Natural killer cell treated with Interleukin-12 subunit alpha and Interleukin-12 subunit beta and Interleukin-15 and Interleukin-18, amount 100 ng/mL, for 72 hours (primary cell): ENCODE measurements at regions not wholly inside any gene's neighbourhood (a gene's known extent, or its start where the extent isn't known, plus 50 kb on each side); places are given as distances from the start of the nearest gene placed in this dataset.

Source experiments
- ATAC-seq, 2 donors: fragments of 150-1000 bp; cut with Tn5 transposase in 1 of 2; sonication (Bioruptor Pico), chemical (Tn5 transposase) in 1 of 2; 2 replicates each; pipeline ENCODE4 v1.10.0; 2021
- DNase-seq: peaks from one replicate; pipeline ENCODE4 v3.0.0; 2022; ENCODE audit warnings: low spot score
- H3K27ac Mint-ChIP-seq, 2 donors: 1 replicate in 1 of 2; 2 replicates in 1 of 2; pipeline ENCODE4 v1.8.0; 2022; ENCODE audit warnings: mixed read lengths in 2 of 2, mild to moderate bottlenecking in 1 of 2, moderate library complexity in 1 of 2
- H3K27me3 Mint-ChIP-seq, 2 donors: 1 replicate in 1 of 2; 2 replicates in 1 of 2; pipeline ENCODE4 v1.8.0; 2022; ENCODE audit warnings: mixed read lengths in 2 of 2
- H3K36me3 Mint-ChIP-seq: one replicate; pipeline ENCODE4 v1.8.0; 2022; ENCODE audit warnings: mixed read lengths
- H3K4me1 Mint-ChIP-seq, 2 donors: 1 replicate in 1 of 2; 2 replicates in 1 of 2; pipeline ENCODE4 v1.8.0; 2022; ENCODE audit warnings: low read depth in 2 of 2, mixed read lengths in 2 of 2, mild to moderate bottlenecking in 1 of 2
- H3K4me3 Mint-ChIP-seq: one replicate; pipeline ENCODE4 v1.8.0; 2022; ENCODE audit warnings: mixed read lengths
- H3K9me3 Mint-ChIP-seq: 2 replicates; pipeline ENCODE4 v1.8.0; 2022; ENCODE audit warnings: mixed read lengths

DNA sequence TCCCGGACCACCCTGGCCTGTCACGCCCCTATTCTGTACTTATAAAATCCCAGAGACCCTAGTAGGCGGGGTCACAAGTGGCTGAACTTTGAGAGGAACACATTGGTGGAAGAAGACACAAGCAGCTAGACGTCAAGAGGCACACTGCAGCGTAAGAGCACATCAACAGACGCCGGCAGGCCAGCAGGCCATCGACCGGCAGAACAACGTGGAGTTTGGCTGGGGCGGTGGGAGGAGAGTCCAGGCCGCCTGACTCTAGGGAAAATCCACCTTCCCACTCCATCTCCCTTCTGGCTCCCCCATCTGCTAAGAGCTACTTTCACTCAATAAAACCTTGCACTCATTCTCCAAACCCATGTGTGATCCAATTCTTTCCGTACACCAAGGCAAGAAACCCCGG is 601.8 kb upstream of the CDH2 start:
- no peak for ATAC-seq
- Mint-ChIP-seq H3K4me1 (peaks cover 12 to 13% of the 10 kb centered on the region in 2 donors), H3K36me3 (peaks cover 5% of the 10 kb centered on the region), H3K9me3 (no peaks in the 10 kb centered on the region), H3K27me3 (no peaks in the 10 kb centered on the region), H3K4me3 (no peak overlapping the region), H3K27ac (no peak overlapping the region)
- no peak for DNase-seq

GRCh38 chr18:28777756-28778155 is 600.8 kb upstream of the CDH2 start:
- Mint-ChIP-seq H3K4me3 (no peak overlapping the region), H3K27ac (no peak overlapping the region), H3K27me3 (no peaks in the 10 kb centered on the region), H3K9me3 (no peaks in the 10 kb centered on the region), H3K4me1 (peaks cover 12 to 14% of the 10 kb centered on the region in 2 donors), H3K36me3 (peaks cover 5% of the 10 kb centered on the region)
- DNase-seq (no peak), ATAC-seq (no peak)

- Mint-ChIP-seq H3K4me1 (peaks cover 5 to 7% of the 10 kb centered on the region in 2 donors), H3K4me3 (peak overlapping the region; percentile 22), H3K36me3 (no peaks in the 10 kb centered on the region), H3K27ac (no peak overlapping the region), H3K9me3 (no peaks in the 10 kb centered on the region), H3K27me3 (no peaks in the 10 kb centered on the region)
- DNase-seq = no peak
- no peak for ATAC-seq
Measured at GRCh38 chr18:28771849-28772248, 594.9 kb upstream of the CDH2 start.

GRCh38 chr18:28768791-28769768 is 592.1 kb upstream of the CDH2 start:
- DNase-seq (no peak), ATAC-seq (no peak)
- H3K4me3 Mint-ChIP-seq = no peak overlapping the region
- H3K36me3 Mint-ChIP-seq = no peaks in the 10 kb centered on the region
- H3K27ac Mint-ChIP-seq = peak overlapping the region in 1 of 2 donors; percentile 2
- peaks cover 5 to 7% of the 10 kb centered on the region in 2 donors for H3K4me1 Mint-ChIP-seq
- H3K27me3 Mint-ChIP-seq = no peaks in the 10 kb centered on the region
- no peaks in the 10 kb centered on the region for H3K9me3 Mint-ChIP-seq

DNA sequence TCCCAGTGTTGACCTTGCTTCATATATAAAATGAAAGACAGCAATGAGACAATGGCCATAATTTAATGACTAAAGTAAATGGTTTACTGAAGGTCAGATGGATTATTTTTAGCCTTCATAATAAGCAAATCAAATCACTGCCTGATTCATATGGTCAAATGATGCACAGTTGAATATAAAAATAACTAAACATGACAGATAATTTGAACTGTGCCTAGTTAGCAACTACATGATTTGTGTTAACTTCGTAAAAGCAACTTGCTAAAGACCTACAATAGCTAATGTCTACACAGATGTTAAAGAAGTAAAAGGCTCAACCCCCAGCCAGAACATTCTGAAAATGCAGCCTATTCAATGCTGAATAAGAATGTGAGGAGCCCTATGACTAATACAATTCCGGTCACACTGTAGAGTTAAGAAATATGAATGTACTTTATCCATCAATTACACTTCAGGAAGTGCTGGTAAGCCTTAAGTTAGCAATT is 590.8 kb upstream of the CDH2 start:
- Mint-ChIP-seq H3K36me3 (no peaks in the 10 kb centered on the region), H3K27me3 (no peaks in the 10 kb centered on the region), H3K4me1 (peaks cover 3 to 7% of the 10 kb centered on the region in 2 donors), H3K27ac (peak overlapping the region in 1 of 2 donors; percentile 57), H3K4me3 (peak overlapping the region; percentile 1), H3K9me3 (no peaks in the 10 kb centered on the region)
- DNase-seq (no peak), ATAC-seq (peak in 1 of 2 donors; percentile 64)

GRCh38 chr18:28767201-28767600 is 590.3 kb upstream of the CDH2 start:
- peak overlapping the region in 1 of 2 donors; percentile 57 for H3K27ac Mint-ChIP-seq
- peaks cover 3 to 7% of the 10 kb centered on the region in 2 donors for H3K4me1 Mint-ChIP-seq
- H3K4me3 Mint-ChIP-seq = peak overlapping the region; percentile 1
- no peaks in the 10 kb centered on the region for H3K36me3 Mint-ChIP-seq
- no peaks in the 10 kb centered on the region for H3K9me3 Mint-ChIP-seq
- H3K27me3 Mint-ChIP-seq = no peaks in the 10 kb centered on the region
- ATAC-seq (peak in 1 of 2 donors; percentile 48), DNase-seq (no peak)

DNA sequence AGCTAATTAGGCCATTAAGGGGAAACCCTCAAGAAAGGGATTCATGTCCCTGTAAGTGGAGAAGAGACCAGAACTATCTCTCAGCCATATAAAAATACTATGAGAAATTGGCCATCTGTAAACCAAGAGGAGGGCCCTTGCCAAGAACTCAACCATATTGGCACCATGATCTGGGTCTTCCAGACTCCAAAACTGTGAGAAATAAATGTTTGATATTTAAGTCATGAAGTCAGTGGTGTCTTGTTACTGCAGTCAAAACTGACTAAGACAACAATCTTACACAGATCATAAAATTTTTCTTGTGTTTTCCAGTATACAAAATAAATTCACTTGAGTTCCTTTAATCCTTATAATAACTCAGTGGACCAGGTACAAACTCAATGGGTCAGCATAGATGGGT is 589.8 kb upstream of the CDH2 start:
- H3K4me3 Mint-ChIP-seq = no peak overlapping the region
- no peaks in the 10 kb centered on the region for H3K36me3 Mint-ChIP-seq
- DNase-seq (no peak), ATAC-seq (no peak)
- H3K9me3 Mint-ChIP-seq = no peaks in the 10 kb centered on the region
- H3K27me3 Mint-ChIP-seq = no peaks in the 10 kb centered on the region
- H3K27ac Mint-ChIP-seq = no peak overlapping the region
- H3K4me1 Mint-ChIP-seq = peaks cover 3 to 6% of the 10 kb centered on the region in 2 donors

GRCh38 chr18:28766027-28766426 is 589.1 kb upstream of the CDH2 start:
- no peak overlapping the region for H3K27ac Mint-ChIP-seq
- no peak overlapping the region for H3K4me3 Mint-ChIP-seq
- H3K36me3 Mint-ChIP-seq = no peaks in the 10 kb centered on the region
- no peaks in the 10 kb centered on the region for H3K27me3 Mint-ChIP-seq
- DNase-seq (no peak), ATAC-seq (no peak)
- peaks cover 3% of the 10 kb centered on the region in 2 donors for H3K4me1 Mint-ChIP-seq
- no peaks in the 10 kb centered on the region for H3K9me3 Mint-ChIP-seq

GRCh38 chr18:28760299-28760698 is 583.4 kb upstream of the CDH2 start:
- Mint-ChIP-seq H3K36me3 (no peaks in the 10 kb centered on the region), H3K27ac (no peak overlapping the region), H3K4me1 (no peaks in the 10 kb centered on the region), H3K9me3 (no peaks in the 10 kb centered on the region), H3K4me3 (no peak overlapping the region), H3K27me3 (no peaks in the 10 kb centered on the region)
- DNase-seq = no peak
- ATAC-seq = no peak

GRCh38 chr18:28757466-28758008 is 580.6 kb upstream of the CDH2 start:
- no peaks in the 10 kb centered on the region for H3K36me3 Mint-ChIP-seq
- no peaks in the 10 kb centered on the region for H3K27me3 Mint-ChIP-seq
- ATAC-seq = no peak
- H3K9me3 Mint-ChIP-seq = no peaks in the 10 kb centered on the region
- no peak overlapping the region for H3K27ac Mint-ChIP-seq
- no peak overlapping the region for H3K4me3 Mint-ChIP-seq
- H3K4me1 Mint-ChIP-seq = no peaks in the 10 kb centered on the region
- no peak for DNase-seq

GRCh38 chr18:28743115-28743514 is 566.2 kb upstream of the CDH2 start:
- Mint-ChIP-seq H3K36me3 (no peaks in the 10 kb centered on the region), H3K27me3 (no peaks in the 10 kb centered on the region), H3K4me3 (no peak overlapping the region), H3K9me3 (no peaks in the 10 kb centered on the region), H3K27ac (no peak overlapping the region), H3K4me1 (no peaks in the 10 kb centered on the region)
- DNase-seq = no peak
- ATAC-seq = no peak

DNA sequence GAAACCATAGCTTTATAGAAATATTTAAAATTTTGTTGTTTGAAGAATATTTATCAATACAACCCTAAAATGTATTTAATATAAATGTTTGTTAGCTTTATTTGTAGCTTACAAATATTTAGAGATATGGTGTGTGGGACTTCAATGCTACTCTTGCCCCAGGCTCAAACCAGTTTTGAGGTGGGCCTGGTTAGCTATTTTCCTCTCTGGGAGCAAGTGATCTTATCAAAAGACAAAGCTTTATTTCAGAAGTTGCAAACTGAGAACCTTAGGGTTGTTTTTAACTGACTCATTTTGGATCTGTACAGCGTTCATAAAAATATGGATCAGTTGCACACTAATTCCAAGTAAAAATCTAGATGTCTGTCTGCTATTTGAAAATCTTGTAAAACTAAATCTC is 563.6 kb upstream of the CDH2 start:
- Mint-ChIP-seq H3K9me3 (no peaks in the 10 kb centered on the region), H3K36me3 (no peaks in the 10 kb centered on the region), H3K4me3 (no peak overlapping the region), H3K27ac (no peak overlapping the region), H3K27me3 (no peaks in the 10 kb centered on the region), H3K4me1 (no peaks in the 10 kb centered on the region)
- no peak for DNase-seq
- ATAC-seq = no peak

DNA sequence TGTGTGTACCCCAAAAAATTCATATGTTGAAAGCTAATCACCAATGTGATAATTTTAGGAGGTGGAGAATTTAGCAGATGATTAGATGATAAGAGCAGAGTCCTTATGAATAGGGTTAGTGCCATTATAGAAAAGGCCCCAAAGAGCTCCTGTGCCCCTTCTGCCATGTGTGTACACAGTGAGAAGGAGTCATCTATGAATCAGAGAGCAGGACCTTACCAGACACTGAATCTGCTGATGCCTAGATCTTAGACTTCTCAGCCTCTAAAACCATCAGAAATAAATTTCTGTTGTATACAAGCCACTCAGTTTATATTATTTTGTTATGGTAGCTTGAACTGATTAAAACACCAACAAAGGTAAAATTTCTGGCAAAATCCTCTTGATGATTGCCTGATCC is 560.0 kb upstream of the CDH2 start:
- Mint-ChIP-seq H3K4me3 (no peak overlapping the region), H3K9me3 (no peaks in the 10 kb centered on the region), H3K4me1 (no peaks in the 10 kb centered on the region), H3K27me3 (no peaks in the 10 kb centered on the region), H3K36me3 (no peaks in the 10 kb centered on the region), H3K27ac (no peak overlapping the region)
- DNase-seq (no peak), ATAC-seq (no peak)

- H3K4me3 Mint-ChIP-seq = no peak overlapping the region
- H3K4me1 Mint-ChIP-seq = no peaks in the 10 kb centered on the region
- H3K36me3 Mint-ChIP-seq = no peaks in the 10 kb centered on the region
- no peak overlapping the region for H3K27ac Mint-ChIP-seq
- ATAC-seq (no peak), DNase-seq (no peak)
- no peaks in the 10 kb centered on the region for H3K27me3 Mint-ChIP-seq
- no peaks in the 10 kb centered on the region for H3K9me3 Mint-ChIP-seq
Measured at GRCh38 chr18:28736223-28736622, 559.3 kb upstream of the CDH2 start.
